SU-DHL-6 (cell line): ENCODE measurements at regions not wholly inside any gene's neighbourhood (a gene's known extent, or its start where the extent isn't known, plus 50 kb on each side); places are given as distances from the start of the nearest gene placed in this dataset.

Experiments used
- EZH2phosphoT487 ChIP-seq: fragments of 200-600 bp; sonication (generic), shearing (Covaris generic); conservative IDR thresholded peaks from 2 replicates; pipeline ENCODE4 v1.6.1; 2018; ENCODE audit warnings: mild to moderate bottlenecking, antibody characterized with exemption, low read length, moderate library complexity, mixed read lengths
- TF ChIP-seq, protein P1 (sequence below): fragments of 200-600 bp; sonication (generic); IDR thresholded peaks from one replicate; pipeline ENCODE4 v1.5.1; 2017; ENCODE audit warnings: antibody characterized with exemption, mild to moderate bottlenecking, low read length, moderate library complexity; ENCODE audit not compliant: insufficient read depth, poor library complexity, severe bottlenecking

DNA sequence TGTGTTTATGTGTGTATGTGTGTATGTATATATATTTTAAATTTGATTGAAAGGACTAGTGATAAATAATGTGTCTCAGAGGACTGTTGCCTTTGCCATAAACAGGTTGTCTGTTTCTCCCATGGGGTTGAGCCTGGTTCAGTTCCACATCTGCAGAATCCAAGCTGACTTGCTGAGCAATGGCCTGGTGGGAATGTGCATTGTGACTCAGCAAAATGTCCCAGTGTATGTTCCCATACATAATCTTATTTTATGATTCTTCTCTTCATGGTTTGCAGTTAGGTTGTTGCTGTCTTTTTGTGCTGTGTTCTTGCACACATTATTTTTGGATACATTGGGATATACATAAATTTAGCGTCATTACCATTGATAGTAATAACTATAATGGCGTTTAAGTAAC, 115.6 kb upstream of the SLC24A3 start:
- TF ChIP-seq, protein P1, sequence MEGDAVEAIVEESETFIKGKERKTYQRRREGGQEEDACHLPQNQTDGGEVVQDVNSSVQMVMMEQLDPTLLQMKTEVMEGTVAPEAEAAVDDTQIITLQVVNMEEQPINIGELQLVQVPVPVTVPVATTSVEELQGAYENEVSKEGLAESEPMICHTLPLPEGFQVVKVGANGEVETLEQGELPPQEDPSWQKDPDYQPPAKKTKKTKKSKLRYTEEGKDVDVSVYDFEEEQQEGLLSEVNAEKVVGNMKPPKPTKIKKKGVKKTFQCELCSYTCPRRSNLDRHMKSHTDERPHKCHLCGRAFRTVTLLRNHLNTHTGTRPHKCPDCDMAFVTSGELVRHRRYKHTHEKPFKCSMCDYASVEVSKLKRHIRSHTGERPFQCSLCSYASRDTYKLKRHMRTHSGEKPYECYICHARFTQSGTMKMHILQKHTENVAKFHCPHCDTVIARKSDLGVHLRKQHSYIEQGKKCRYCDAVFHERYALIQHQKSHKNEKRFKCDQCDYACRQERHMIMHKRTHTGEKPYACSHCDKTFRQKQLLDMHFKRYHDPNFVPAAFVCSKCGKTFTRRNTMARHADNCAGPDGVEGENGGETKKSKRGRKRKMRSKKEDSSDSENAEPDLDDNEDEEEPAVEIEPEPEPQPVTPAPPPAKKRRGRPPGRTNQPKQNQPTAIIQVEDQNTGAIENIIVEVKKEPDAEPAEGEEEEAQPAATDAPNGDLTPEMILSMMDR, result no peak
- TF ChIP-seq EZH2phosphoT487, result no peak
